ENCODE measurements at regions not wholly inside any gene's neighbourhood (a gene's known extent, or its start where the extent isn't known, plus 50 kb on each side); places are given as distances from the start of the nearest gene placed in this dataset.

DNA sequence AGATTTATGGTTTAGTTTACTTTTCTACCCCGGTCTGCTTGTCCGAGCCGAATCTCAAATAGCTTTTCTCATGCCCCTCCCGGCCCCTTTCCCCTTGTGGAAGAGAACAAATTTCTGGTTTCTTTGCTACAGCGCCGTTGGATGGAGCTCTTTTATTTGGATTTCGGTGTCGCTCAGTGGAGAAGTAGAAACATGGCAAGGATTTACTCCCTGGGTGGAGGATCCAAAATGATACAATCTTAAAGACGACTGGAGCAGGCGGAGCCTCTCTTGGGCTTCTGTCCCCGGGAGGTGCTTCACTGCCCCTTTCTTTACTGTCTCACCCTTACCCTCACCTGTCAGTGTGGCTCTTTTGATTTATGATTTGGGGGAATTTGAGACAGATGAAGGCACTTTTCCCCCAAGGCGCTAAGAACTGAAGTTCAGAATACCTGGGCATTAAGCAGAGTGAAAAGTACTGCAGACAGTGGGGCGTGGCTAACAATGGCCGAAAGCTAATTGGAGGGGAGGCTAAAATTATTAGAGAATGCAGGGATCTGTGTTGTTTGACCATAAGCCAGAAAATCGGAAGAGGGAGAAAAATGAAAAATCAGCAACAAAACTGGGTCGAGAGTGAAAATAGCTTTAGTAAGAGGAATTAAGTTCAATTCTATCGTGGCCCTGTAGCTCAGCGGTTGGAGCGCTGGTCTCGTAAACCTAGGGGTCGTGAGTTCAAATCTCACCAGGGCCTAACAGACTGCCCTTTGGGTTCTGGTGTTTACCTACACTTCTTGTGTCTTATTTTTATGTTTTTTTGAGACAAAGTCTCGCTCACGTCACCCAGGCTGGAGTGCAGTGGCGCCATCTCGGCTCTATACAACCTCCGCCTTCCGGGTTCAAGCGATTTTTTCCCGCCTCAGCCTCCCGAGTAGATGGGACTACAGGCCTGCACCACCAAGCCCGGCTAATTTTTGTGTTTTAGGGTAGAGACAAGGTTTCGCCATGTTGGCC is 145.1 kb upstream of the ZNF184 start (continued):
- TF ChIP-seq MXI1 (IDR thresholded peaks at IDR 0.05; ENCODE audit: borderline replicate concordance, low read depth, low read length), result no peak

DNA sequence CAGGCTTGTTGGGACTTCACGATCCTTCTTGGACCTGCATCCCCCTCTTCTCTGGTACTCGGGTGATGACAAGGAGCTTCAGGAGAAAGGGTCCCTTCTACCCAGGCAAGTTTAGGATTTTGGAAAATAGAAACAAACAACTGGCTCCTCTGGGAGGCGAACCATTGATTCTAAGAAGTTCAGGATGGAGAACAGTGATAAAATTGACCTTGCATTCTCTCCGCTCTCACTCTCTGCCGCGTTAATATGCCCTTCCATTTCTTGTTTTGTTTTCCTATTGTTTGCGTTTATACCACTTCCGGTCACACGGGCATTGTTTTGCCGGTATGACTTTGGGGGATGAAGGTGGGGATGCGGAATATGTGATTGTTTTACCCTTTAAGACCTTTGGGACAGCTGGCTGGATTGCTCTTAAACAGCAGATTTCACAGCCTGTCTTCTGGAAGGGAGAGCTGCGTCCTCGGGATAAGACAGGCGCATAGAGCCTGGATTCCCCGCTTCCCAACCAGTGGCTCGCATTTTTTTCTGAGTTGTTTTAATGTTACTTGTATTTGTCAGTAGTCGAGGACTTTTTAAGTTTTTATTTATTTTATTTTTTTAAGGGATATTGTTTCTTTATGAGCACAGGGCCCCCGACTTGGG is 144.3 kb upstream of the ZNF184 start:
- POLR2A ChIA-PET (ENCODE audit: unreplicated experiment), result no interaction called here
- BruUV-seq (replicated peaks), result no TSS peak
- H4K91ac ChIP-seq (ENCODE audit: insufficient read depth, low read depth, low read length), result no peak overlapping the region

More for the DNA sequence above, 144.3 kb upstream of the ZNF184 start:
- TF ChIP-seq, protein P1, sequence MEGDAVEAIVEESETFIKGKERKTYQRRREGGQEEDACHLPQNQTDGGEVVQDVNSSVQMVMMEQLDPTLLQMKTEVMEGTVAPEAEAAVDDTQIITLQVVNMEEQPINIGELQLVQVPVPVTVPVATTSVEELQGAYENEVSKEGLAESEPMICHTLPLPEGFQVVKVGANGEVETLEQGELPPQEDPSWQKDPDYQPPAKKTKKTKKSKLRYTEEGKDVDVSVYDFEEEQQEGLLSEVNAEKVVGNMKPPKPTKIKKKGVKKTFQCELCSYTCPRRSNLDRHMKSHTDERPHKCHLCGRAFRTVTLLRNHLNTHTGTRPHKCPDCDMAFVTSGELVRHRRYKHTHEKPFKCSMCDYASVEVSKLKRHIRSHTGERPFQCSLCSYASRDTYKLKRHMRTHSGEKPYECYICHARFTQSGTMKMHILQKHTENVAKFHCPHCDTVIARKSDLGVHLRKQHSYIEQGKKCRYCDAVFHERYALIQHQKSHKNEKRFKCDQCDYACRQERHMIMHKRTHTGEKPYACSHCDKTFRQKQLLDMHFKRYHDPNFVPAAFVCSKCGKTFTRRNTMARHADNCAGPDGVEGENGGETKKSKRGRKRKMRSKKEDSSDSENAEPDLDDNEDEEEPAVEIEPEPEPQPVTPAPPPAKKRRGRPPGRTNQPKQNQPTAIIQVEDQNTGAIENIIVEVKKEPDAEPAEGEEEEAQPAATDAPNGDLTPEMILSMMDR (conservative IDR thresholded peaks at IDR 0.05; ENCODE audit: low read depth, low read length), result no peak
- no peak for TF ChIP-seq RFX5 (IDR thresholded peaks at IDR 0.05; ENCODE audit: low read depth, low read length)
- TF ChIP-seq NFE2L2 (IDR thresholded peaks at IDR 0.05; ENCODE audit: low read depth, low read length), result no peak
- no peak for TF ChIP-seq BHLHE40 (IDR thresholded peaks at IDR 0.05; ENCODE audit: low read depth, low read length)
- Histone ChIP-seq H3K4me2 (ENCODE audit: low read depth, low read length) (peak overlapping the region; percentile 99), H3K14ac (replicated peaks; ENCODE audit: low read depth, low read length) (no peak overlapping the region), H3K36me3 (ENCODE audit: control insufficient read depth, insufficient read depth, low read length) (no peaks in the 10 kb centered on the region), H3K9me3 (ENCODE audit: control insufficient read depth, insufficient read depth, low read length) (no peaks in the 10 kb centered on the region), H3K4ac (ENCODE audit: low read depth, low read length) (no peak overlapping the region), H2BK15ac (ENCODE audit: low read depth, low read length) (no peak overlapping the region), H3K56ac (ENCODE audit: extremely low read depth, insufficient read depth, low read length) (no peak overlapping the region), H3K9ac (ENCODE audit: low read depth, low read length) (peak overlapping the region; percentile 4; the same call in 1 of the 2 replicates), H3K4me3 (ENCODE audit: insufficient read depth, low read depth, low read length) (peak overlapping the region; percentile 43), H3K9me1 (ENCODE audit: insufficient read depth, low read length) (no peaks in the 10 kb centered on the region), H4K5ac (ENCODE audit: low read depth, low read length) (no peak overlapping the region), H3K79me1 (ENCODE audit: low read depth in 1 of 2, low read length in 2 of 2) (no peaks in the 10 kb centered on the region), H2BK120ac (ENCODE audit: low read depth, low read length) (no peak overlapping the region), H4K20me1 (ENCODE audit: insufficient read depth, low read length) (no peaks in the 10 kb centered on the region), H3K27me3 (ENCODE audit: control insufficient read depth, insufficient read depth, low read length) (no peaks in the 10 kb centered on the region), H2AK9ac (replicated peaks; ENCODE audit: low read depth, low read length, poor library complexity) (no peak overlapping the region), H2BK5ac (ENCODE audit: low read depth, low read length, poor library complexity, severe bottlenecking) (no peak overlapping the region), H3K4me1 (ENCODE audit: control insufficient read depth, insufficient read depth, low read length) (no peaks in the 10 kb centered on the region), H2AFZ (replicated peaks; ENCODE audit: low read length, poor library complexity) (no peak overlapping the region), H3K23ac (ENCODE audit: low read depth, low read length) (no peak overlapping the region), H3K27ac (ENCODE audit: insufficient read depth, low read length) (no peak overlapping the region), H3K18ac (ENCODE audit: low read depth, low read length) (no peak overlapping the region), H2AK5ac (ENCODE audit: low read depth, low read length) (no peak overlapping the region), H4K8ac (ENCODE audit: low read depth in 2 of 2, low read length in 2 of 2) (no peak overlapping the region), H2BK20ac (ENCODE audit: low read depth, low read length) (no peak overlapping the region)
- dilution Hi-C loops (cut with HindIII; ENCODE audit: low sequenced_read_pairs, unreplicated experiment), result no loop called here
- CTCF ChIA-PET, result no interaction called here
- ATAC-seq (ENCODE audit: low read depth), result peak; percentile 74
- intact Hi-C loops (cut with micrococcal nuclease), result no loop called here
- no peak for DNase-seq
- no CpG with 5 or more reads among the region's 18 CpGs for WGBS, 2 experiments (ENCODE audit: extremely low coverage in 2 of 2, insufficient read length in 1 of 2)
- in situ Hi-C loops (cut with MboI; ENCODE audit: low sequenced_read_pairs), result no loop called here

All from IMR-90 (cell line).